ENCODE measurements at regions not wholly inside any gene's neighbourhood (a gene's known extent, or its start where the extent isn't known, plus 50 kb on each side); places are given as distances from the start of the nearest gene placed in this dataset.
"Not testable (repeated sequence)": the region's sequence is repeated elsewhere in the genome, so short reads cannot be mapped to it uniquely, and the experiment has no call there.

DNA sequence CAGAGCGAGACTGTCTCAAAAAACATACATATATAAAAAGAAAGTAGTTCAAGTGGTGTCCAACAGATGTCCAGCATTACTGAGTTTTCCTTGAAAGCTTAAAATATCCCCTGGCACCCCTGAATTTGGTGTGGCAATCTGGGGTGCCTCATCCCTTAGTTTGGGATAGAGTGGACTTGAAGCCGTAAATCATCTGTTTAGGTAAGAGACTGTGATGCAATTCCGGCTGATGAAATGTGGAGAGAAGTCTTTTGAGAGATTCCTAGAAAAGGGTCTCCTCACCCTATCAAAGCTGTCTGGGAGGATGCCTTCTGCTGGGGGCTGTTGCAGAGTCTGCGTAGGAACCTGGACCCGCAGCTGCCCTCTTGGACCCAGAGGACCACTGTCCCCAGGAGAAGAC lies 408.0 kb downstream of the RPS24 start:
- Mint-ChIP-seq H3K36me3 (ENCODE audit: low read depth) (no peaks in the 10 kb centered on the region), H3K4me3 (no peak overlapping the region), H3K9me3 (no peaks in the 10 kb centered on the region), H3K27me3 (ENCODE audit: low read depth) (no peaks in the 10 kb centered on the region), H3K27ac (no peak overlapping the region), H3K4me1 (ENCODE audit: low read depth) (no peaks in the 10 kb centered on the region)
- no peak for DNase-seq (ENCODE audit: low spot score)

DNA sequence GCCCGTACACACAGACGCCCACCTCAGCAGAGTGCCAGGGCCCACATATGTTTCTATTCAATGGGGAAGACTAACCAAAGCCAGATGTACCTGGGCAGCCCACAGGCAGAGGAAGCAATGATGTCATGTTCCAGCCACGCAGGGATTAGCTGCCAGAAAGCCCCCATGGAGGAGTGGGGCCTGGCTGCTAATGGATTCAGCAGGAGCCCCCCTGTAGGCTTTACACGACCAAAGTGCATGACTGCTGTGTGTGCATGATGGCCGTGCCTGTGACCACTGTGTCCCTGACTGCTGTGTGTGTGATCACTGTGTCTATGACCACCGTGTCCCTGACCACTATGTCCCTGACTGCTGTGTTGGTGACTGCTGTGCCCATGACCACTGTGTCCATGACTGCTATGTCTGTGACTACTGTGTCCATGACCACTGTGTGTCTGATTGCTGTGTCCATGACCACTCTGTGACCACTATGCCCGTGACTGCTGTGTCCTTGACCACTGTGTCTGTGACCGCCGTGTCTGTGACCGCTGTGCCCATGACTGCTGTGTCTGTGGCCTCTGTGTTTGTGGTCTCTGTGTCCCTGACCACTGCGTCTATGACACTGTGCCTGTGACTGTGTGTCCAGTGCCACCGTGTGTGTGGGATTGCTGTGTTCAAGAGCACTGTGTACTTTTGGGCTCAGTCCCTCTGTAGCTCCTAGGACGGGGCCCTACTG lies 409.3 kb downstream of the RPS24 start:
- H3K27me3 Mint-ChIP-seq (ENCODE audit: low read depth): peaks cover 2% of the 10 kb centered on the region
- H3K4me1 Mint-ChIP-seq (ENCODE audit: low read depth): no peaks in the 10 kb centered on the region
- no peak overlapping the region for H3K4me3 Mint-ChIP-seq
- H3K9me3 Mint-ChIP-seq: no peaks in the 10 kb centered on the region
- H3K36me3 Mint-ChIP-seq (ENCODE audit: low read depth): no peaks in the 10 kb centered on the region
- DNase-seq (ENCODE audit: low spot score): no peak
- no peak overlapping the region for H3K27ac Mint-ChIP-seq

DNA sequence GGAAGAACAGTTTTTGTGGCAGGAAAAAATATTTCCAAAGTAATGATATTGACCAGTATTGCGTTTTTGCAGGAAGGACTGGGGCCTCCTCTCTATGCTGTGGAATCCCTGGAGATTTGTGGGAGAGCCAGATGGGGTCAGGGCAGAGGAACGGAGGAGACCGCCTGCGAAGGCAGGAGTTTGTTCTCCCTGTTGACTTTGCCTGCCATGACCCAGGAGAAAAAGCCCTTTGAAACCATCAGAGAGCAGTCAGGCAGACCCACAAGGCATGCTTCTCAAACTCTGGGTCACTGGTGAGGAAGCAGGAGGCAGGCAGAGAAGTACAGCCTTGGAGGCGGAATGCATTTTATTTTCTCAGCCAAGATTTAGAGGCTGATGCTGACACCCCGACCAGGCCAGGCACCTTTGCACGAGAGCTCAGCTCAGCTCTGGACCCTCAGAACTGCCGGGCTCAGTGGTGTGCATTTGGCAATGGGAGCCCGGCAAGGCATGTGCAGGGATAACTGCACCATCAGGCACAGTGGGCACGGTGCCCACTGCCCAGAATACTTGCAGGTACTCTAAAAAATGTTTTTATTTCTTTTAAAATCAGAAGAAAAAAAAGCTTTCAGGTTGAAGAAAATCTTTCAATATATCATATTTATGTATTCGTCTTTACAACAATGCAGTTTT lies 410.4 kb downstream of the RPS24 start:
- H3K27ac Mint-ChIP-seq: no peak overlapping the region
- no peaks in the 10 kb centered on the region for H3K9me3 Mint-ChIP-seq
- peaks cover 2% of the 10 kb centered on the region for H3K27me3 Mint-ChIP-seq (ENCODE audit: low read depth)
- DNase-seq (ENCODE audit: low spot score): no peak
- H3K4me1 Mint-ChIP-seq (ENCODE audit: low read depth): no peaks in the 10 kb centered on the region
- H3K36me3 Mint-ChIP-seq (ENCODE audit: low read depth): no peaks in the 10 kb centered on the region
- H3K4me3 Mint-ChIP-seq: no peak overlapping the region

DNA sequence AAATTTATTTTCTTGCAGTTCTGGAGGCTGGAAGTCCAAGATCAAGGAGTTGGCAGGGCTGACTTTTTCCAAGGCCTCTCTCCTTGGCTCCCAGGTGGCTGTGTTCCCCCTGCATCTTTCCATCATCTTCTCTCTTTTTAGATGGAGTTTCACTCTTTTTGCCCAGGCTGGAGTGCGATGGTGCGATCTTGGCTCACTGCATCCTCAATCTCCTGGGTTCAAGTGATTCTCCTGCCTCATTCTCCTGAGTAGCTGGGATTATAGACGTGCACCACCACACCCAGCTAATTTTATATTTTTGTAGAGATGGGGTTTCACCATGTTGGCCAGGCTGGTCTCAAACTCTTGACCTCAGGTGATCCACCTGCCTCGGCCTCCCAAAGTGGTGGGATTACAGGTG lies 411.1 kb downstream of the RPS24 start:
- not testable (repeated sequence) for H3K27ac Mint-ChIP-seq; H3K27me3 Mint-ChIP-seq (ENCODE audit: low read depth); H3K4me1 Mint-ChIP-seq (ENCODE audit: low read depth); H3K36me3 Mint-ChIP-seq (ENCODE audit: low read depth); H3K4me3 Mint-ChIP-seq; H3K9me3 Mint-ChIP-seq; DNase-seq (ENCODE audit: low spot score)

DNA sequence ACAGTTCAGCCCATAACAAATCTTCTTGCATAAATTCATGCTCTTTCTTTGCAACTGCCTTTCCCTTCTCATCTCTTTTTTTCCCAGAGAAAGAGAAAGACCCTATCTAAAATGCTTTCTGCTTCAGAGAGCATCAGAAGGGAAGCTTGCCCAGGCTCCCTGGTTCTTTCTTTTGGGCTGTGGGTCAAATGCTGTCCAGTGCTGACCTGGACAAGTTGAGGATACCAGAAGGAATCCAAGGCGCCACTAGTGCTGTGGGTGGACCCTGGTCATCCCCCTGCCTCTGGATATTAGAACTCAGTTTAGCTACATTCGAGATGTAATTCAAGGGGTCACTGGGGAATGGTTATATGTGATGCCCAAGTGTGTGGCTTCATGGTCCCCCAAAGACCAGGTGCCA lies 411.6 kb downstream of the RPS24 start:
- Mint-ChIP-seq H3K4me3 (no peak overlapping the region), H3K4me1 (ENCODE audit: low read depth) (no peaks in the 10 kb centered on the region), H3K27ac (no peak overlapping the region), H3K9me3 (no peaks in the 10 kb centered on the region), H3K36me3 (ENCODE audit: low read depth) (no peaks in the 10 kb centered on the region), H3K27me3 (ENCODE audit: low read depth) (peaks cover 2% of the 10 kb centered on the region)
- no peak for DNase-seq (ENCODE audit: low spot score)

DNA sequence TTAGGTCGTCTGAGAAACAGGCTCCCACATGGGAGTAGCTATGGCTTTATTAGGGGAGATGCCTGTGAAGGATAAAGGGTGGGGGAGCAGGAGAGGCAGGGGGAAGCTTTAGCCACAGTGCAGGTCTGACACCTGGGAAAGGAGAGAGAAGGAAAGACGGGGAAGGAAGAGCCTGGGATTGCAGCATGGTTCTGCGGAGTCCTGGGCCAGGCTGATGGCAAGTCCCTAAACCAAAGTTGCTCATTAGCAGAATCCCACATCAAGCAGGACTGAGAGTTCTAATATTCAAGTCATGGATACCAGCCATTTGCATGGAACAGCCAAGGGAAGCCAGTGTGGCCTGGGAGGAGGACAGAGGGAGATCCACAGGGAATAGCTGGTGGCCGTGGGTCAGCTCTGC lies 414.8 kb downstream of the RPS24 start:
- Mint-ChIP-seq H3K36me3 (ENCODE audit: low read depth) (no peaks in the 10 kb centered on the region), H3K27me3 (ENCODE audit: low read depth) (peaks cover 2% of the 10 kb centered on the region), H3K27ac (no peak overlapping the region), H3K4me1 (ENCODE audit: low read depth) (no peaks in the 10 kb centered on the region), H3K9me3 (no peaks in the 10 kb centered on the region), H3K4me3 (no peak overlapping the region)
- no peak for DNase-seq (ENCODE audit: low spot score)

DNA sequence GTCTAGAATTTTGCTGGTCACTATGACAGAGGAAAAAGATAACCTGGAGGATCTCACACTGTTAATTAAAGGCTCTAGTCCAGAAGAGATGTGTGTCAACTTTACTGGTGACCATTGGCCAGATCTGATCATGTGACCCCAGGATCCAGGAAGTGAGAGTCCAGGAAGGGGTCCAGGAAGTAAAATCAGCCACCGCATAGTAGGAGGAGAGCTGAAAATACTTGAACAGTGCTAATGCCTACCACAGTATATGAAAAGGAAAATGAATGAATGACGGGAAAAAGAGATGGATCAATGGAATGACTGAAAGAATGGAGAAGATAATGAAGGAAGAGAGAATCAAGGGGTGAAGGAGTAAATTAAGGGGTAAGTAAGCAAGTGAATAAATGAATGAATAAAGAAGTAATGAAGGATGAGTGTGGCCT lies 415.3 kb downstream of the RPS24 start:
- no peak for DNase-seq (ENCODE audit: low spot score)
- no peak overlapping the region for H3K4me3 Mint-ChIP-seq

DNA sequence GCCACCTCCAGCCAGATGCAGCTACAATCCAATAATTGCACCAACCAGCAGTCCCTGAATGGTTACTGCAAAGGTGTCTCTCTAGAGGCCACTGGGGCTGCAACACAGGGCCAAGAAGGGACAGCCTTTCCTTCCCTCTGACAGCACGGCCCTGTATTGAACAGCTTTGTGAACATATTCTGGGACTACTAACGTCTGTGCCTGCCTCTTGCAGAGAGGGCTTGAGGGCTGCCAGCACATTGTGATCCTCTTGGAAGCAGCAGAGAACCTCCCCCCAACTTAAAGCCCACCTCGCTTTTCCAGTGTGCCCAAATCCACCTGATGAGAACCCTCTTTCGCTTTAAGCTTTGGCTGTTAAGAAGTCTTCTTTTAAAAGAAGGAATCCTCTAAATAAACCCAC lies 415.9 kb downstream of the RPS24 start:
- H3K27ac Mint-ChIP-seq: no peak overlapping the region
- H3K27me3 Mint-ChIP-seq (ENCODE audit: low read depth): peaks cover 2% of the 10 kb centered on the region
- H3K4me3 Mint-ChIP-seq: no peak overlapping the region
- H3K36me3 Mint-ChIP-seq (ENCODE audit: low read depth): no peaks in the 10 kb centered on the region
- H3K4me1 Mint-ChIP-seq (ENCODE audit: low read depth): no peaks in the 10 kb centered on the region
- H3K9me3 Mint-ChIP-seq: no peaks in the 10 kb centered on the region
- DNase-seq (ENCODE audit: low spot score): no peak

More for the DNA sequence above, 415.3 kb downstream of the RPS24 start:
- Mint-ChIP-seq H3K27me3 (ENCODE audit: low read depth) (peaks cover 2% of the 10 kb centered on the region), H3K4me1 (ENCODE audit: low read depth) (no peaks in the 10 kb centered on the region), H3K9me3 (no peaks in the 10 kb centered on the region), H3K27ac (no peak overlapping the region), H3K36me3 (ENCODE audit: low read depth) (no peaks in the 10 kb centered on the region)

DNA sequence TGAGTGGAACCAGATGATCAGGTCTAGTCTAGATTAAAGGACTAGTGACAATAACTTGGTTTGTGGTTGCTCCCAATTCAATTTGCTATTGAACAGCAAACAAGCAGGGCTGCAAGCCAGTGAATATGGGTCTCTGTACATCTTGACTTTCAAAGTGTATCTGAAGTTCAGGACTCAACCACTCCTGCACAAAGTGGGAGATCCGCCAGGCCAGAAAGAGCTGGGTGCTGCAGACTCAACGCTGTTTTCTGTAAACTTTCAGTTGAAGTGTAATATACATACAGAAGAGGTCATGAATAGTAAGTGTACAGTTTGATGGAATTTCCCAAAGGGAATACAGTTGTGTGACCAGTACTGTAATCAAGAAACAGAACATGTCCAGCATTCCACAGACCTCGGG lies 416.6 kb downstream of the RPS24 start:
- no peak overlapping the region for H3K27ac Mint-ChIP-seq
- H3K4me1 Mint-ChIP-seq (ENCODE audit: low read depth): no peaks in the 10 kb centered on the region
- H3K36me3 Mint-ChIP-seq (ENCODE audit: low read depth): no peaks in the 10 kb centered on the region
- H3K4me3 Mint-ChIP-seq: no peak overlapping the region
- DNase-seq (ENCODE audit: low spot score): no peak
- peaks cover 2% of the 10 kb centered on the region for H3K27me3 Mint-ChIP-seq (ENCODE audit: low read depth)
- no peaks in the 10 kb centered on the region for H3K9me3 Mint-ChIP-seq

DNA sequence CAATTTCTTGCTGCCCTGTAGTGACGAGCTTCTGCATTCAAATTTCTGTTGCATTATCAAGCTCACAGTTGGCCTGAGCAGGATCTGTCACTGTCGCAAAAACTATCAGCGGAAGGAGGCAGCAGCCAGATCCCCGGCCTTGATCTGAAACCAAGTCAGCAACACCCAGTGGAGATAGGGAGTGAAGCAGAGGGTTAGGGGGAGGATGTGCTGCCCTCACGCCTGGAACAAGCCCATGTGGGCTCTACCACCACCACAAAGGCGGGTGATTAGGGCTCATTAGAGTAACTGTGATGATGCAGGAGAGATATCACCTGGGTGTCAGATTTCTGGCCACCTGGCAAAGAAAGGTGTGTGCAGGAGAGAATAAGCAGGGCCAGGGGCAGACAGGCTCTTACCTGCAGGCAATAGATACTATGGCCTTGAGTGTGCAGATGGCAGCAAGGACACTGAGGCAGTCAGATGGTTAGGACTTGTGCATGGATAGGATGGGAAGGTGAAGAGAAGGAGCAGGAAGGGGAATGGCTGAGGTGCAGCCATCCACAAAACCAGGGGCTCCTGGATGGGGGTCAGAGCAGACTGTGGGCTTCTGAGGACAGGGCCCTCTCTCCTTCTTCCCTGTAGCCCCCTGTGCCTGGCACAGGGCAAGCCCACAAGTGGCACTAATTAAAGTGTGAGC lies 417.3 kb downstream of the RPS24 start:
- no peaks in the 10 kb centered on the region for H3K4me1 Mint-ChIP-seq (ENCODE audit: low read depth)
- no peak for DNase-seq (ENCODE audit: low spot score)
- no peaks in the 10 kb centered on the region for H3K9me3 Mint-ChIP-seq
- no peaks in the 10 kb centered on the region for H3K36me3 Mint-ChIP-seq (ENCODE audit: low read depth)
- no peak overlapping the region for H3K27ac Mint-ChIP-seq
- H3K4me3 Mint-ChIP-seq: no peak overlapping the region
- peaks cover 2% of the 10 kb centered on the region for H3K27me3 Mint-ChIP-seq (ENCODE audit: low read depth)

DNA sequence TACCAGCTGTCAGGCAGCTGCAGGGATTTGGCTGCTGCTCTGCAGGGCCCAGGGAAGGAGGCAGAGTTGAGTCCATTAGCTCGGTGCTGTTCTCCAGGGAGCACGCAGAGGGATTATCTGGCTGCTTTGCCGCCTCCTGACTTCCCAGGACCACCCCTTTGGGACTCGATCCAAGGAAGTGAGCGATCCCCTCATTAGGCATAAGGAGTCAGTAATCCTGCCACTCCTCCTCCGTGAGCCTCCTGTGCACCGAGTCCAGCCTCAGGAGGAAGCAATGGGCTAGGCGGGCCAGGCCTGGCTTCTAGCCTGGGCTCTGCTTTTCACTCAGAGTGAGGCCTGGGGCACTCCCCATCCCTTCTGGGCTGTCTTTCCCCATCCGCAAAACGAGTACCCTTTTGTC lies 417.9 kb downstream of the RPS24 start:
- peaks cover 2% of the 10 kb centered on the region for H3K27me3 Mint-ChIP-seq (ENCODE audit: low read depth)

DNA sequence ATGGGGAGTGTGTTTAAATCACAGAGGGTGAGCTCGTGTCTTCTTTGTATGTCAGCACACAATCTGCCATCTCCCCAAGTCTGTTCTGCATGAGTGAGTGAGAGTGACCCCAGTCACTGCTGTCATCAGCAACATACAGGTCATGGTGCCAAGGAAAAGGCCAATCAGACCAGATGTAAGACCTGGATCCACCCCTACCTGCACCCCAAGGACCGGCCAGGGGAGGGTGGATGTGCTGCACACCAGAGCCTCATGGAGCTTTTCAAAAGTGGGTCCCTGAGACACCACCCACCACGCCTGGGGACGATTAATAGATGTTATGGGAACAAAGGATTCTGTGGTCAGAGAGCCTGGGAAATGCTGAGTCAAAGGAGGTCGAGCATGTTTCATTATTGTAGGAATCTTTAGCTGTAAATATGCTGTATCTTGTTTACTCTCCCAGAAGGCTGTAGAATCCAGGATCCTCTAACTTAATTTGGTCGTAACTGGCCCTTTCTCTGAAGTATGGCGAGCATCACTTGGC lies 420.5 kb downstream of the RPS24 start:
- H3K27me3 Mint-ChIP-seq (ENCODE audit: low read depth): no peaks in the 10 kb centered on the region
- no peaks in the 10 kb centered on the region for H3K4me1 Mint-ChIP-seq (ENCODE audit: low read depth)
- H3K4me3 Mint-ChIP-seq: no peak overlapping the region
- no peak overlapping the region for H3K27ac Mint-ChIP-seq
- DNase-seq (ENCODE audit: low spot score): no peak
- H3K9me3 Mint-ChIP-seq: no peaks in the 10 kb centered on the region
- no peaks in the 10 kb centered on the region for H3K36me3 Mint-ChIP-seq (ENCODE audit: low read depth)

More for the DNA sequence above, 417.9 kb downstream of the RPS24 start:
- H3K27ac Mint-ChIP-seq: no peak overlapping the region
- no peak overlapping the region for H3K4me3 Mint-ChIP-seq
- no peaks in the 10 kb centered on the region for H3K9me3 Mint-ChIP-seq
- H3K4me1 Mint-ChIP-seq (ENCODE audit: low read depth): no peaks in the 10 kb centered on the region
- H3K36me3 Mint-ChIP-seq (ENCODE audit: low read depth): no peaks in the 10 kb centered on the region
- DNase-seq (ENCODE audit: low spot score): no peak

DNA sequence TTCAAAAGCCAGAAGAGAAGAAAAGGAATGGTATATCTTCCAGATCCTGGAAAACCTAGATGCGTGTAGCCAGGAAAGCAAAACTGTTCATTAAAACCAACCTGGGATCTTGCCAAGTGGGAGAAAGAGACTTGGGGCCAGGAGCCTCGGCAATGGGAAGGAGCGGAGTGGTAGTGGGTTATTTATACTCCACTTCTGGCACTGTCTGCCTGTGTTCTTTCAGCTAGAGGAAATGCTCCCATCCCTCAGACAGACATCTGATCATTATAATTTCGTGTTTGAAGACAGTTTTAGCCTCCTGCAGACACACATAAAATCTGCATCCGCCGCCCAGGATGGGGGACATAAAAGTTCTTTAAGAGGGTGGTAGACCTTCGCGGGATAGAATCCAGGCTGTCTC lies 421.6 kb downstream of the RPS24 start:
- H3K27ac Mint-ChIP-seq: no peak overlapping the region
- H3K4me3 Mint-ChIP-seq: no peak overlapping the region
- no peak for DNase-seq (ENCODE audit: low spot score)
- no peaks in the 10 kb centered on the region for H3K27me3 Mint-ChIP-seq (ENCODE audit: low read depth)
- no peaks in the 10 kb centered on the region for H3K9me3 Mint-ChIP-seq
- no peaks in the 10 kb centered on the region for H3K36me3 Mint-ChIP-seq (ENCODE audit: low read depth)
- H3K4me1 Mint-ChIP-seq (ENCODE audit: low read depth): no peaks in the 10 kb centered on the region

DNA sequence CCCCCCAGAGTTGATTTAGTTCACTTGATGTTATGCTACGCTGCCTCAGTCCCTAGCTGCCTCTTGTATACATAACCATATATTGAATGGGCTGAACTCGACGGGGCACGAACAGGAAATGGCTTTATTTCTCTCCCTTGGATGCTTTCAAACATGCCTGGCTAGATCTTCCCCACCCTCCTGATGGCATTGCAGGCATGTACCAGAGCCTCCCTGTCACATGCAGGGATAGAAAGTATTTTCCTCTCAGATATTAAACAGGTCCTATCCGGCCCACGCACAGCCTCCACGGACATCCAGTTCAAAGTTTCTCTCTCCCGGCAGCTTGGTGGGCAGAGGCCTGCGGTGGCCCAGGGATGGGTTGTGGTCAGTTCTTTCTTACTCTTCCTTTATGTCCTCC lies 422.1 kb downstream of the RPS24 start:
- DNase-seq (ENCODE audit: low spot score): no peak
- H3K4me1 Mint-ChIP-seq (ENCODE audit: low read depth): no peaks in the 10 kb centered on the region
- H3K27me3 Mint-ChIP-seq (ENCODE audit: low read depth): no peaks in the 10 kb centered on the region
- H3K9me3 Mint-ChIP-seq: no peaks in the 10 kb centered on the region
- H3K36me3 Mint-ChIP-seq (ENCODE audit: low read depth): no peaks in the 10 kb centered on the region
- no peak overlapping the region for H3K27ac Mint-ChIP-seq
- H3K4me3 Mint-ChIP-seq: no peak overlapping the region

Measured in T-helper 2 cell treated with Interferon-gamma antibody and Interleukin-4, amounts not matched to agents 5 μg/mL and 100 μg/mL, for 36 hours (primary cell).